Fibroblast of peridontal ligament (primary cell): ENCODE measurements at regions not wholly inside any gene's neighbourhood (a gene's known extent, or its start where the extent isn't known, plus 50 kb on each side); places are given as distances from the start of the nearest gene placed in this dataset.
"Not testable (repeated sequence)": the region's sequence is repeated elsewhere in the genome, so short reads cannot be mapped to it uniquely, and the experiment has no call there.

ENCODE experiments used
- DNase-seq: peaks from one replicate; pipeline ENCODE4 v3.0.0-alpha.2; 2010; ENCODE audit errors: extremely low read depth

DNA sequence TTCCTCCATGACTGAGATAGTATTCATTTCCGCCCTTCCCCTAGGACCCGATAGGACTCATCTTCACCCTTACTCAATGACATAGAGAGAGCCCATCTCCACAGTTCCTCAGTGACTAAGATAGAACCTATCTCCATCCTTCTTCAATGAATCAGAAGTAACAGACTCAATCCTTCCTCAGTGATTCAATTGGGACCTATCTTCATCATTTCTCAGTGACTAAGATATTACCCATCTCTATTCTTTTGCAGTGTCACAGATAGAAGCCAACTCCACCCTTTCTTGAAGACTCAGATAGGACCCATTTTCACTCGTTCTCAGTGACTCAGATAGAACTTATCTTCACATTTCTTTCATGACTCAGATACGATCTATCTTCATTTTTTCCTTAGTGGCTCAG is 164.6 kb downstream of the FBXO4 start:
- no peak for DNase-seq

DNA sequence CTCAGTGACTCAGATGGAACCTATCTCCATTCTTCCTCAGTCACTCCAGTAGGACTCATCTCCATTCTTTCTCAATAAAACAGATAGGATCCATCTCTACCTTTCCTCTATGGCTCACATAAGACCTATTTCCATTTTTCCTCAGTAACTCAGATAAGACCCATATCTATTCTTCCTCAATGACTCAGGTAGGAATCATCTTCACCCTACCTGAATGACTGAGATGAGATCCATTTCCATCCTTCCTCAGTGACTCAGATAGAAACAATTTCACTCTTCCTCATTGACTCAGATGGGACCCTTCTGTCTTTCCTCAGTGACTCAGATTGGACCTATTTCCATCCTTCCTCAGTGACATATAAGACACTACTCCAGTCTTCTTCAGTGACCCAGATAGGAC is 165.1 kb downstream of the FBXO4 start:
- no peak for DNase-seq

DNA sequence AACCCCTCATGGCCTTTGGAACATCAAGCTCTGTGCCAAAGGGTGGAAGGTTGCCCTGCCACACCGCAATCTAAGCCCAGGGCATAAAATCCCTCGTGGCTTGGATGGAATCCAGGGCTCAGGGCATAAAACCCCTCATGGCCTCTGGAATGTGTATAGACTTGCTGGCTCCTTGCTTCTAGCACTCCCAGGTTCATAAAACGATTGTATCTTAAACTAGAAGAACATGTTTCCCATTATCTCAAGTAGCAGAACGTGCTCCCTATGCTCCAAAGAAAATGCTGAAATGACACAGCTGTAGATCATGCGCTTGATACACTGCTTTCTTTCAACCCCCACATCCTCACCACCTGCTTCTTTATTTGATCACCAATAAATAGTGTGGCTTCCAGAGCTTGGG is 174.8 kb downstream of the FBXO4 start:
- not testable (repeated sequence) for DNase-seq

DNA sequence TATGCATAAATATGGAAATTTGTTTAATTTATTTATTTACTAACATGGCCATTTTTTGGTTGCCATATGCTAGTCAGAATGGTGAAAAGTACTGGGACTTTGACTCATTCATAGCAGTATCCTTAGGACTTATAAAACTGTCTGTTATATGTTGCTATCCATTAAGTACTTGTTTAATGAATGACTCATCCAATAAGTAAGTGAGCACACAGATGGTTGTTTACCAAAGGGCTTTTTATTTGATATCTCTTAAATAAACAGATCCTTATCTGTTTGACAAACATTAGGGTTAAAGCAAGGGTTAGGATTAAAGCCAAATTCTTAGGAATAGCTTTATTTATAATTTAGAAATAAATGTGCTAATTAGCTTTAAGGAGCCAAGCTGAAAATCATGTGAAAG is 183.4 kb downstream of the FBXO4 start:
- no peak for DNase-seq

DNA sequence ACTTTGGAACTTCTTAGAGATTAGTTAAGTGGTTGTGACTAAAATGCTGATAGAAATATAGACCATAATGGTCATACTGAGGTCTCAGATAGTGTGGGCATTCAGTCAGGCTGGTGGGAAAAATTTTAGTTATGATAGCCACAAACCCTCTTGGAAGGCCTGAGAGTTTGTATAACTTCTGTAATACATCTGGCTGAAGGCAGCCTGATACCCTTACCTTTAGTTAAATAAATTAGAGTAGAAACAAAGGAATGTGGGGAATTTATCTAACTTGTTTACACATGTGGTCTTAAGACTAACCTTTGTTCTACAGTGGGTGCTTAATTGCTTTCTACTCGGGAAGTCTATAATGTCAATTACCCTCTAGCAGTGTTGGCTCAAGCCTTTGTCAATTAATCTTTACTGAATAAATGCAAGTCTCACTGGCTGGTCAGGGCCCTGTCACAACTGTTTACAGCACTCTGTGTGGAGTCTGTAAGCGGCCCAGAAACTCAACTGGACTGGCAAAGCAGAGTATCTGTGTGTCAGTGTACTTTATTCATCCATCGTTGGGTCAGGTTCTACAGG is 184.0 kb downstream of the FBXO4 start:
- no peak for DNase-seq

DNA sequence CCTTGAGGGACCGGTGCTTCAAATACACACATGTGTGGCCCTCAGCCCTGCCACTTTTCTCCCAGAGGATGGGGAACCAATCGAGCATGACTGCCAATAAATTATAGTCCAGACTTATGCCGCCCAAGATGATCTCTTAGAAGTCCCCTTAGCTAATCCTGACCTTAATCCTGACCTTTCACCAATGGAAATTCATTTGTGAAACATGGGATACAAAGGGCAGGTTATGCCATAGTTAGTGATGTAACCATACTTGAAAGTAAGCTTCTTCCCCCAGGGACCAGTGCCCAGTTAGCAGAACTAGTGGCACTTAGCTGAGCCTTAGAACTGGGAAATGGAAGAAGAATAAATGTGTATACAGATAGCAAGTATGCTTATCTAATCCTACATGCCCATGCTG is 190.6 kb downstream of the FBXO4 start:
- DNase-seq, result not testable (repeated sequence)

DNA sequence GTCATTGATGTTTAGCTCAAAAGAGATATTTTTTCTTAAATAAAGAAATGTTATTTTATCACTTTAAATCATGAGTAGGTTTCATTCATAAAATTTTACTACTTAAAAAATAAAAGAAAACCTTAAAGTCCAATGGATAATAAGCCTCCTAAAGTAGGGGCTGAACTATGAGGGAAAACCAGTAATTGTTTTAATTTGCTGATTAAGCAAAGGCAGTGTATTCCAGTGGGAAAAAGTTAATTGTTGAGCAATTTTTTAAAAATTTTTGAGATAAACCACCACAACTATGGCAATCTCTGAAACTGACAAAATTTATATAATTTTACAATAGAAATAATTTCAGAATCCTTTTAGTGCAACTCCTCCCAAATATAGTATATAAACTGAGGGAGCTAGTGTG is 195.0 kb downstream of the FBXO4 start:
- DNase-seq, result no peak

DNA sequence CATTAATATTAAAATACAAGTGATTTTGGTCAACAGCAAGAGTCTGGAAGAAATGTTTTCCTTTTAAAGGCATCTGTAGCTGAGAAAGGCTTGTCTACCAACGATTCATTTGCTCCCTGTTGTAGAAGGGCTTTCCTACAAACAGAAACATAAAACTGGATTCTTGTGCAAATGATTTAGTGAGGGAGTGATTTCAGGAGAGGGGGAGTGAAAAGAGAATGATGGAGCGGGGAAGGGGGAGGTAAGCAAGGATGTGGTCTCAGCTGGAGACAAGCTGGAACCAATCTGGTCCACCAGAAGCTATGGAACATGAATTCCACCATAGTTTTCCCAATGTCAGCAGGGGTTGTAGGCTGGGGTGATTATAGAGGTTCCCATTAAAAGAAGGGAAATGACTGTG is 196.3 kb downstream of the FBXO4 start:
- no peak for DNase-seq

DNA sequence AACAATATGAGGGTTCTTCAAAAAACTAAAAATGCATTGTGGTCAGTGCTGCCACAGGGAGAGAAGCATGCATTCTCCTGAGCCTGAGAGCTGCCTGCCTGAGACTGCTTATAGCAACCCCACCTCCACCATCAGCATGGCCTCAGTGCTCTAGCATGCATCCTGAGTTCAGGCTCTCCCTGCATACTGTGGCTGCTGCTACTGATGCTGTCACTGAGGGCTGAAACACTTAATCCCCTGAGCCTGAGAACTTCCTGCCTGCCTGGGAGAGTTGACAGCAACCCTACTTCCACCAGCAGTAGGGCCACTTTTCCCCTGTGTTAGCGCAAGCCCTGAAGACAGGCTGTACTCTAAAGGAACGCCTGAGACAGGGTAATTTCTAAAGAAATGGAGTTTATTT is 206.0 kb downstream of the FBXO4 start:
- DNase-seq, result no peak

DNA sequence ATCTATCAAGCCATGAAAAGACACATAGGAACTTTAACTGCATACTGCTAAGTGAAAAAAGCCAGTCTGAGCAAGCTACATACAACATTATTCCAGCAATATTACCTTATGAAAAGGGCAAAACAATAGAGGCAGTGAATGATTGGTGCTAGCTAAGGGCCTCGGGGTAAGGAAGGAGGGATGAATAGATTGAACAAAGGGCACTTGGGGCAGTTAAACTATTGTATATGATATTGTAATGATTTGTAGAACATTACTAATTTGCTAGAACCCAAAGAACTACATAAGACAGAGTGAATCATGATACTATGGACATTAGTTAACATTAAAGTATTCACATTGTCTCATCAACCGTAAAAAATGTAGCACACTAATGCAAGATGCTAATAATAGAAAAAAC is 218.3 kb downstream of the FBXO4 start:
- no peak for DNase-seq

DNA sequence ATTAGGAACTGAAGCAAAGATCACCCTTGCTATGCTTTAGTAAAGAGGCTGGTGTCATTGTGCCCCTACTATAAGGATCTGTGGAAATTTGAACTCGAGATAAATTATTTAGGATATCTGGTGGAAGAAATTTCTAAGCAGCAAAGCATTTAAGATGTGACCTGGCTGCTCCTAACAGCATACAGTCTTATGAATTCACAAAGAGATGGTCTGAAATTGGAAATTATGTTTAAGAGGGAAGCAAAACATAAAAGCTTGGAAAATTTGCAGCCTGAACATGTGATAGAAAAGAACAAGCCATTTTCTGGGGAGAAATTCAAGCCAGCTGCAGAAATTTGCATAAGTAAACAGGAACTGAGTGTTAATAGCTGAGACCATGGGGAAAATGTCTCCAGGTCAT is 223.7 kb downstream of the FBXO4 start:
- no peak for DNase-seq

DNA sequence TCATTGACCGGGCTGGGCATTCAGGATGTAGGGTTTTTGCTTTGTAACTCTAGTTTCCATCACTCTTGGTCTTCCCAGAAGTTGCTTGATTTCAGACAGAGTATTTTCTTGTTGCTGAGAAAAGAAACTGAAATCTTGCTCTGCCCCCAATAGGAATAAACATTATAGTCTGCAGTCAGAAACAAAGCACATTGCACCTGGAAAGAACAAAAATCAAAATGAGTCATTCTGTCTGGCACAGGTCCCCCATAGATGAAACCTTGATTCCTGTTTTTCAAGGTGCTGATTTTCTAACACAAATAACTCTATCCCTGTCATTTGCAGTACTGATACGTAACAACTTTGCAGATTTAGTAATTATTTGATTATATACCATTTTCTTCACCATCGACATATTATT is 232.1 kb downstream of the FBXO4 start:
- no peak for DNase-seq

DNA sequence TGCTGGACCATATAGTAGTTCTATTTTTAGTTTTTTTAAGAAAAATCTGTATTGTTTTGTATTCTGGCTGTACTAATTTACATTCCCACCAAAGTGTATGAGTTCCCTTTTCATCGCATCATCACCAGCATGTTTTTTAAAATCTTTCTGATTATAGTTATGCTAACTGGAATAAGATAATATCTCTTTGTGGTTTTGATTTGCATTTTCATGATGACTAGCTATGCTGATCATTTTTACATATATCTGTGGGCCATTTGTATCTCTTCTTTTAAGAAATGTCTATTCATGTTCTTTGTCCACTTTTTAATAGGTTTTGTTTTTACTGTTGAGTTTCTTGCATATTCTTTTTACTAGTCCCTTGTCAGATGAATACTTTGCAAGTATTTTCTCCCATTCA is 238.0 kb downstream of the FBXO4 start:
- no peak for DNase-seq

DNA sequence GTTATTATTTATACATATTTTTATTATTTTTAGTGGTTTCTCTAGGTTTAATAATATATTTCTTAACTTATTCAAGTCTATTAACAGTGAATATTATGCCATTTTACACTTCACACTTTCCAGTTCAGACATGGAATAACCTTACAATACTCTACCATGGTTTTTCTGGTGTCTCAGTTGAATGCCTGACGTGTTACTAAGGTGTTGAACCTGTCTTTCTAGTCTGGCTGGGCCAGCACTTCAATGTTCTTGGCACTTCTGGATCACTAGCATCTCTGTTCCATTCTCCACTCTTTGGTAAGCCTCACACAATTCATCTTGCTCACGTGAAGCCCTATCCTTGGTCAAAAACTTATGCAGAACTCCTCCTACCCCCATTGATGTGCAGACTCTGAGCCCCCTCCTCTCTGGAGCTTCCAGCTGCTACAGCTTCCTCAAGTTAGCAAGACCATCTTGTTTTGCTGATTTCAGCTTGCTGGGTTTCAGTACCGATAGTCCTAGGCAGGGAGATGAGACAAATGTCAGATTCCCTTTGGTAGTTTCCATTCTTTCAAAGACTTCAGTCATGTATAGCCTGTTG is 243.1 kb downstream of the FBXO4 start:
- DNase-seq, result no peak

DNA sequence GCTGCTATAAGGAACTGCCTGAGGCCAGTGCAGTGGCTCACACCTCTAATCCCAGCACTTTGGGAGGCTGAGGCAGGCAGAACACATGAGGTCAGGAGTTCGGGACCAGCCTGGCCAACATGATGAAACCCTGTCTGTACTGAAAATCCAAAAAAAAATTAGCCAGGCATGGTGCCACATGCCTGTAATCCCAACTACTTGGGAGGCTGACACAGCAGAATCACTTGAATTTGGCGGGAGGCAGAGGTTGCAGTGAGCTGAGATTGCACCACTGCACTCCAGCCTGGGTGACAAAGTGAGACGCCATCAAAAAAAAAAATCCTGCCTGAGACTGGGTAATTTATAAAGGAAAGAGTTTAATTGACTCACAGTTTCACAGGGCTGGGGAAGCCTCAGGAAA is 247.1 kb upstream of the GHR start:
- not testable (repeated sequence) for DNase-seq

DNA sequence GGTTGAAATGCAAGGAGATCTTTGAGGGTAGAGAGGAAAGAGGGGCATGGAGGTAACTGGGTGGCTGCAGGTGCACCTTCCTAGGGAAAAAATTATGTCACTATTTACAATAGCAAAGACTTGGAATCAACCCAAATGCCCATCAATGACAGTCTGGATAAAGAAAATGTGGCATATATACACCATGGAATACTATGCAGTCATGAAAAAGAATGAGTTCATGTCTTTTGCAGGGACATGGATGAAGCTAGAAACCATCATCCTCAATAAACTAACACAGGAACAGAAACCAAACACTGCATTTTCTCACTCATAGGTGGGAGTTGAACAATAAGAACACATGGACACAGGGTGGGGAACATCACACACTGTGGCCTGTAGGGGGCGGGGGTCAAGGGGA is 243.4 kb upstream of the GHR start:
- DNase-seq, result not testable (repeated sequence)

DNA sequence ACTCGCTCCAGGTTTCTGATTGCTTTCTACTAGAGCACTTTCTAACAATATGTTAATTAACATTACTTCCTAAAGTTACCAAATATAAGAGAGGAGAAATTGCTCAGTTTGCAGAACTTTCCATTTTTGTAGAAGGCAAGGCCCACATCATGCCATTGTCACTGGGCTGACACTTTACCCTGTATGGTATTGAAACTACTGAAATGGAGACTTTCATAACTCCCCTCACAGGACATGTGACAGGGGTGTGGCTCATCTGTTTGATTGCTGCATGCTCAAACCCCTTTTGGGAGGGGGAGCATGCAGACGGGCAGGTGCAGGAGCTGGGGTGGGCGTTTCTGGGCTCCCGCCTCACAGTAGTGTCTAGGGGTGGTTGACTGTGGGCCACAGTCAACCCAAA is 206.3 kb upstream of the GHR start:
- DNase-seq, result no peak

DNA sequence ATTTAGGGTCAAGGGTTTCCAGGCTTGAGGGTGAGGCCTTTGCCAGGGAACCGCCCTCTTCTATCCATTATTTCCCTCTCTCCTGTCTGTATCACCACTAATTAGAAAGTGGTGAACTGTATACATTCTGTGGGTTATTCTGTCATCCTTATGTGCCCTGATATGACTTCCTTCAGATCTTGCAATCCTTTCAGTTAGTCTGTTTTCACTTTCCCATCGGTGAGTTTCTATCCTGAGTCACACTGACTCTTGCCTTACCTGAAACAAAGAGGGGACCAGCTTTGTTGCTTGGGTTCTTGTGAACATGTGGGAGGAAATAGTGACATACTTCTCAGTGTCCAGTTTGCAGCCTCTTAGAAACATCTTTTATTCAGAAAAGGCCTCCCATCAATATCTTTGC is 205.4 kb upstream of the GHR start:
- DNase-seq, result no peak

DNA sequence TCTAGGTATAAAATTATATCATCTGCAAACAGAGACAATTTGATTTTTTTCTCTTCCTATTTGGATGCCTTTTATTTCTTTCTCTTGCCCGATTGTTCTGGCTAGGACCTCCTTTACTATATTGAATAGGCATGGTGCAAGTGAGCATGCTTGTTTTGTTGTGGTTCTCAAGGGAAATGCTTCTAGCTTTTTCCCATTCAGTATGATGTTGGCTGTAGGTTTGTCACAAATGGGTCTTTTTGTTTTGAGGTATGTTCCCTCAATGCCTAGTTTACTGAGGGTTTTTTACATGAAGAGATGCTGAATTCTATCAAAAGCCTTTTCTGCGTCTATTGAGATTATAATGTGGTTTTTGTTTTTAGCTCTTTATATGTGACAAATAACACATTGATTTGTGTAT is 198.2 kb upstream of the GHR start:
- no peak for DNase-seq

DNA sequence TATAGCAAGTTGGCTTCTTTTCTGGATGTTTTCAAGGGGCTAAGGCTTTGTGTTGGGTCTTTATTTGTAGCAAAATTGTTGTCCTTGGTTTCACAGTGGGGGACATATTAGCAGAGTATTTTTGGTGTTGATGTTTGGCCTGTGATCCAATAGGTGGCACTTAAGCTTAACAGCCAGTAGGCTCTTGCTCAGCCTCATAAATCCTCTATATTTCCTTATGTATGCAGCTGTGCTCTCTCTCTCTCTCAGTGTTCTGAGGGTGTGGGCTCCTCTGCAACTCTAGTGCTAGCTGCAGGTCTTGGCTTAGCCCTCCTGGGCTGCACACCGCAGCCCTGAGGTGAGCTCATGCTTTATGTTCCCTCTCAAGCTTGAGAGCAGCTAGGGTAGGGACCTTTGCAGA is 195.0 kb upstream of the GHR start:
- DNase-seq, result no peak

DNA sequence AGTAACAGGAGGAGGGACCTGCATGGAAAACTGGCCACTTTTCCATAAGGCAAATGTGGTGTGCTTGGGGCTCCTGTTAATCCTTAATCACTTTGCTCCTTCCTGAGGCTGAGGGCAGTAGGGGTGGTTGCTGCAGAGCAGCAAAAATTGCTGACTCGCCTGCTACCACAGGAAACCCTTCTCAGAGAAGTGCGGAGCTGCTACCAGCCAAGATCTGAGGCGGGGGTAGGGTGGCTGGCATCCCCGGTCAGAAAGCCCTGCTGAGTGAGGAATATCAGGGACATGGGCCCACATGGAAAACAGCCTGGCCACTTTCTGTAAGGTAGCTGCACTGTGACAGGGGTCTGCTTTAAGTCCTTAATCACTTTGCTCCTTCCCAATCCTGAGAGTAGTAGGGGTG is 192.4 kb upstream of the GHR start:
- no peak for DNase-seq

DNA sequence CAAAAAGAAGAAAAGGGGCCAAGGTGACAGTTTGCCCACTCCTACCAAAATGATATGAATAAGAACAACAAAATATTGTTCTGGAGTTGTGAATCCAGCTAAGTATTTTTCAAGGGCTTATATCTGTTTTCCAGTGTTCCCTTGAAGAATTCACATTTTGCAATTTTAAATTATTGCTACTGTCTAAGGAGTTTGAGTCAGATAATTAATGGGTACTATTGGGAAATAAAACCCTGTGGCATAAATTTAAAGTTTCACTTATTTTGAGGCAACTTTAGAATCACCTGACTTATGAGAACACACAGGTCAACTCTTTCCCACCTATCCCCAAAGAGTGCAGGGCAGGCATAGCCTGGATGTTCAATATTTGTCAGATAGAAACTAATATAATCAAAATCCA is 188.0 kb upstream of the GHR start:
- DNase-seq, result no peak

DNA sequence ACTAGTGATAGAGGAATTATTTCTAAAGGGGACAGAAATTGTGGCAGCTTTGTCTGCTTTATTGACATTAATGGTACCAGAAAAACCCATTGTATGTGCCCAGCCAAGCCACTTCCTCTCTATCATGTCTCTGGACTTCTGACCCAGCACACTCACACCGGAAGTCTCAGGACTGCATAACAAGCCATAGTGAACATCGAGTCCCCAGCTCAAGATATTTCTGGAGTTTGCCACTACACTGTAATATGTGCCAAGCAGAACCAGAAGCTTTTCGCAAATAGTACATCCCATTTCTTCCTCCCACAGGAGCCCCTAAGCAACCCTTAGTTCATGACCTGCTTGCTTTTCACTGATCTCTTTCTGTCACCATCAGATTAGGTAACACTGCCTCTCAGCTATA is 187.4 kb upstream of the GHR start:
- no peak for DNase-seq

DNA sequence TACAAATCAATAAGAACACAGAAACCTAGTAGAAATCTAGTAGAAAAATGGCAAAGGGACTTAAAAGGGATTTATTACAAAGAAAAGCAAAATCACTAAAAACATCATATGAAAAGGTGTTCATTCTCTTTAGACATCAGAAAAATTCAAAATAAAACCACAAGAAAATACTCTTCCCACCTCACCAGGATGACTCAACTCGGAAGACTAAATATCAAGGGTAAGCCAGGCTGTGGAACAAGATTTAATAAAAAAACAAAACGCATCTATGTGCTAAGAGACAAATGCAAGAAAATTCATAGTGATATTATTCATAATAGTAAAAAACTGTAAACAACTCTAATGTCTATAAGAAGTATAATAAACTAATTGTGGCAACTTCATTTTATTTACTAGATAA is 181.6 kb upstream of the GHR start:
- DNase-seq, result no peak
